Fibroblast of lung (primary cell): ENCODE measurements at regions not wholly inside any gene's neighbourhood (a gene's known extent, or its start where the extent isn't known, plus 50 kb on each side); places are given as distances from the start of the nearest gene placed in this dataset.
"Not testable (repeated sequence)": the region's sequence is repeated elsewhere in the genome, so short reads cannot be mapped to it uniquely, and the experiment has no call there.

ENCODE experiments used
- DNase-seq, 2 donors: peaks; one replicate each; pipeline versions ENCODE4 v3.0.0 to v3.0.0-alpha.2; 2010; ENCODE audit warnings: low read depth in 2 of 2
- H2AFZ ChIP-seq: 2 replicates; pipeline ENCODE4 v1.5.1; 2012; ENCODE audit warnings: low read length, control low read depth, inconsistent platforms
- H3K27ac ChIP-seq: 2 replicates; pipeline ENCODE4 v1.5.1; 2011; ENCODE audit warnings: low read length, control low read depth; ENCODE audit not compliant: insufficient read depth
- H3K27me3 ChIP-seq: 2 replicates; pipeline ENCODE4 v1.5.1; 2011; ENCODE audit warnings: mild to moderate bottlenecking, low read length; ENCODE audit not compliant: control insufficient read depth, insufficient read depth
- H3K36me3 ChIP-seq: 2 replicates; pipeline ENCODE4 v1.5.1; 2011; ENCODE audit warnings: low read length; ENCODE audit not compliant: control insufficient read depth, insufficient read depth
- H3K4me1 ChIP-seq: 2 replicates; pipeline ENCODE4 v1.5.1; 2011; ENCODE audit warnings: low read length; ENCODE audit not compliant: control insufficient read depth, insufficient read depth; ENCODE audit errors: extremely low read depth
- H3K4me2 ChIP-seq: 2 replicates; pipeline ENCODE4 v1.5.1; 2011; ENCODE audit warnings: low read length, control low read depth; ENCODE audit not compliant: insufficient read depth; ENCODE audit errors: extremely low read depth
- H3K4me3 ChIP-seq, 4 experiments: fragments of 200-600 bp in 1 of 4; sonication (generic) in 1 of 4; replicated peaks in 1 of 4; 2 replicates each; pipeline ENCODE4 v1.5.1; 2011 to 2016; ENCODE audit warnings: low read length in 4 of 4, low read depth in 3 of 4, mild to moderate bottlenecking in 3 of 4, control low read depth in 2 of 4, inconsistent platforms in 1 of 4, mixed read lengths in 1 of 4; ENCODE audit not compliant: insufficient read depth in 1 of 4; ENCODE audit errors: control extremely low read depth in 1 of 4
- H3K79me2 ChIP-seq: 2 replicates; pipeline ENCODE4 v1.5.1; 2012; ENCODE audit warnings: mild to moderate bottlenecking, low read length, inconsistent platforms; ENCODE audit not compliant: control insufficient read depth, insufficient read depth
- H3K9ac ChIP-seq: 2 replicates; pipeline ENCODE4 v1.5.1; 2011; ENCODE audit warnings: mild to moderate bottlenecking, low read length, control low read depth; ENCODE audit not compliant: insufficient read depth
- H3K9me3 ChIP-seq: 2 replicates; pipeline ENCODE4 v1.5.1; 2012; ENCODE audit warnings: low read depth, low read length; ENCODE audit not compliant: control insufficient read depth, insufficient read depth
- H4K20me1 ChIP-seq: 2 replicates; pipeline ENCODE4 v1.5.1; 2011; ENCODE audit warnings: low read length; ENCODE audit not compliant: control insufficient read depth, insufficient read depth; ENCODE audit errors: extremely low read depth

DNA sequence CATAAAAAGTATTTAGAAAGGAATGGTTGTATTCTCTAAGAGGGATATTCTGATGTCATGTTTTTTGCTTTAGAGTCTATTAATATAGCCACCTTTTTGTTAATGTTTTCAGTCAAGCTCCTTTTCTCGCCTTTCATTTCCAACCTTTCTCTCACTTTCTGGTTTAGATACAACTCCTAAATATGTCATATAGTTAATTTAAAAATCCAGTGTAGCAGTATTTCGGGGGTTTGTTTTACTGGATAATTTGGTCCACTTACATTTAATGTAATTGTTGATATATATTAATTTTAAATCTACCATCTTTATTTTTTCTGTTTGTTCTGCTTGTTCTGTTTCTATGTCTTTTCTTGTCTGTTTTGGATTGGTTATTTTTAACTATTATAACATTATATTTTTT is 121.1 kb downstream of the FAM72C start:
- H4K20me1 ChIP-seq, H3K27ac ChIP-seq, H3K4me2 ChIP-seq, H3K9ac ChIP-seq, DNase-seq, H3K4me3 ChIP-seq, H3K9me3 ChIP-seq, H3K36me3 ChIP-seq, H3K4me1 ChIP-seq, H3K27me3 ChIP-seq, H2AFZ ChIP-seq, H3K79me2 ChIP-seq: not testable (repeated sequence)

GRCh38 chr1:143848859-143849258 is 122.9 kb downstream of the FAM72C start:
- H3K27ac ChIP-seq, H3K27me3 ChIP-seq, H3K36me3 ChIP-seq, H3K79me2 ChIP-seq, H3K4me2 ChIP-seq, DNase-seq, H3K4me3 ChIP-seq, H3K9ac ChIP-seq, H4K20me1 ChIP-seq, H3K4me1 ChIP-seq, H2AFZ ChIP-seq, H3K9me3 ChIP-seq: not testable (repeated sequence)

DNA sequence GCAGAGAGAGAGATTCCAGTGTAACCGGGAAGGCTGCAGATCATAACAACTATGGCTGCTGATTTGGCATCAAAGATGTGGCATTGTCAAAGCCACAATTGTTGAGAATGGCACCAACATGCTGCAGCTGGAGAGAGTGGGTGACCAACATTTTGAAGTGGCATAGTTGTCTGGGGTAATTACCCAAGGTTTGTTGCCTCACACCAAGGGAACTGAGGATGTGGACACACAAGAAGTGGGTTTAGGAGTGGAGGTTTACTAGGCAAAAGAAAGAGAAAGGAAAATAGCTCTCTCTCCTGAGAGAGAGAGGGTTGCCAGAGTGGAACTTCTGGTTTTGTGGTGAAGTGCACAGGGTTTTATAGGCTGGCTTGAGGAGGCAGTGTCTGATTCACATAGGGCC is 126.6 kb downstream of the FAM72C start:
- not testable (repeated sequence) for H3K36me3 ChIP-seq, H3K9me3 ChIP-seq, H2AFZ ChIP-seq, H3K27me3 ChIP-seq, H3K9ac ChIP-seq, H3K79me2 ChIP-seq, H4K20me1 ChIP-seq, H3K4me2 ChIP-seq, DNase-seq, H3K4me3 ChIP-seq, H3K27ac ChIP-seq, H3K4me1 ChIP-seq

DNA sequence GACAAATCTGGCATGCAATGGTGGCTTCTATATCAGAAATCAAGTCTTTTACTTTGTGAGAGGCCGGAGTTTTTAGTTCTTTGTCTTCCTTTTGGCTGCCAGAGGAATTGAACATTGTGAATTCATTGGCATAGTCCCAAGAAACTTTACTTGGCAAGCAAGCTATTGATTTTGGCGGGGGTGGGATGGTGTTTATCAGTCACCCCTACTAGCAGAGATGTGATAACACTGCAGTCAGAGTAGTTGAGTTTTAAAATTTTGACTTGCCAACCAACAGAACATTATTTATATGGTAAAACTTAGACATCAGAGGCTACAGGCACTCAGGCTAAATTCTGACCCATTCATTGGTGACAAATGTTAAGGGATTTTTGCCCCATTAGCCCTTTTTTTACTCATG is 129.7 kb downstream of the FAM72C start:
- H3K4me3 ChIP-seq, H3K9ac ChIP-seq, H4K20me1 ChIP-seq, H3K9me3 ChIP-seq, H2AFZ ChIP-seq, H3K27ac ChIP-seq, H3K36me3 ChIP-seq, H3K4me1 ChIP-seq, DNase-seq, H3K79me2 ChIP-seq, H3K27me3 ChIP-seq, H3K4me2 ChIP-seq: not testable (repeated sequence)

DNA sequence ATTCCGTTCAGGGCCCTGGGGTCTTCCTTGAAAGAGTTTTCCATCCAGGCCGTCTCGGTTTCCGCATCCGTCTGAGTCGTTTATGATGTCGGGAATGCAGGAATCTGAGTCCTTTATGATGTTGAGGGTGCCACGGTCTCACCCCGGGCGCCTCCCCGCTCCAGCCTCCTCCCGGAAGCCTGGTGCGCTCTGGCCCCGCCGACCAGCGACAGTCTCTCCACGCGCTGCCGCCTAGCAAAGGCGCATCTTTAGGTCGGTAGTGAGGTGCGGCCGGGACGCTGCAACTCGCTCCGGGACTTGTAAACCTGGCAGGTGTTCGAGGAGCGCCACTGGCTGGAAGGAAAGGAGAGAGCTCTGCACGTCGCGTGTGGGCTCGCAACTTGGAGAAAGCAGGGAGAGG is 132.6 kb downstream of the FAM72C start:
- H2AFZ ChIP-seq, H3K4me1 ChIP-seq, H4K20me1 ChIP-seq, H3K79me2 ChIP-seq, H3K27ac ChIP-seq, H3K9me3 ChIP-seq, DNase-seq, H3K27me3 ChIP-seq, H3K4me3 ChIP-seq, H3K36me3 ChIP-seq, H3K4me2 ChIP-seq, H3K9ac ChIP-seq: not testable (repeated sequence)

- not testable (repeated sequence) for H4K20me1 ChIP-seq, H3K27ac ChIP-seq, H3K4me3 ChIP-seq, H3K4me1 ChIP-seq, H3K27me3 ChIP-seq, H2AFZ ChIP-seq, H3K79me2 ChIP-seq, H3K9me3 ChIP-seq, H3K4me2 ChIP-seq, H3K36me3 ChIP-seq, H3K9ac ChIP-seq, DNase-seq
Observed at GRCh38 chr1:143838598-143838929, 133.2 kb downstream of the FAM72C start.

GRCh38 chr1:143837924-143838597 is 133.7 kb downstream of the FAM72C start:
- H3K27me3 ChIP-seq, H3K4me3 ChIP-seq, H3K36me3 ChIP-seq, DNase-seq, H3K9ac ChIP-seq, H3K27ac ChIP-seq, H2AFZ ChIP-seq, H3K4me1 ChIP-seq, H3K79me2 ChIP-seq, H3K4me2 ChIP-seq, H4K20me1 ChIP-seq, H3K9me3 ChIP-seq: not testable (repeated sequence)
